Panc1 (cell line): ENCODE measurements at regions not wholly inside any gene's neighbourhood (a gene's known extent, or its start where the extent isn't known, plus 50 kb on each side); places are given as distances from the start of the nearest gene placed in this dataset.

Source experiments
- ATAC-seq: fragments of 200-7000 bp; cut with Tn5 transposase; 2 replicates; pipeline ENCODE4 v1.9.1; 2020; ENCODE audit warnings: mild to moderate bottlenecking, moderate library complexity
- BruUV-seq: library from RNA; stranded (reverse); fragments of 400-500 nt; replicated peaks from 2 replicates; lab custom pipeline; 2021; lab: Mats Ljungman, UMichigan
- CTCF ChIA-PET: fragments of 300-600 bp; sonication (Branson Sonifier 250); formaldehyde crosslinking; loops from one replicate; lab custom pipeline; 2022; ENCODE audit warnings: antibody characterized with exemption; lab: Charles Lee
- POLR2A ChIA-PET: fragments of 300-600 bp; sonication (Branson Sonifier 250); formaldehyde crosslinking; loops from one replicate; lab custom pipeline; 2022; ENCODE audit warnings: antibody characterized with exemption; lab: Charles Lee
- DNase-seq: peaks from one replicate; pipeline ENCODE4 v3.0.0-alpha.2; 2010; ENCODE audit warnings: low read depth, low spot score
- H3K27ac ChIP-seq: 2 replicates; pipeline ENCODE4 v1.5.1; 2011; ENCODE audit warnings: mild to moderate bottlenecking, low read length, inconsistent platforms
- H3K27me3 ChIP-seq: fragments of 200-500 bp; sonication (Bioruptor generic); 2 replicates; pipeline ENCODE4 v1.6.0; 2014; ENCODE audit warnings: low read length, inconsistent platforms; ENCODE audit not compliant: control insufficient read depth, insufficient read depth
- H3K36me3 ChIP-seq: fragments of 200-500 bp; sonication (Bioruptor generic); 2 replicates; pipeline ENCODE4 v1.5.1; 2014; ENCODE audit warnings: inconsistent platforms, mild to moderate bottlenecking, low read length, moderate library complexity; ENCODE audit not compliant: control insufficient read depth, insufficient read depth
- H3K4me1 ChIP-seq: 2 replicates; pipeline ENCODE4 v1.5.1; 2011; ENCODE audit warnings: inconsistent platforms, mild to moderate bottlenecking, low read length, moderate library complexity; ENCODE audit not compliant: control insufficient read depth, insufficient read depth
- H3K4me3 ChIP-seq, 2 experiments: 2 replicates each; pipeline ENCODE4 v1.5.1; 2011 to 2012; ENCODE audit warnings: low read depth in 2 of 2, low read length in 2 of 2, mild to moderate bottlenecking in 2 of 2, inconsistent platforms in 1 of 2, moderate library complexity in 1 of 2
- H3K9me3 ChIP-seq: fragments of 200-500 bp; sonication (Bioruptor generic); 2 replicates; pipeline ENCODE4 v1.5.1; 2014; ENCODE audit warnings: low read depth, mild to moderate bottlenecking, inconsistent platforms, low read length, moderate library complexity; ENCODE audit not compliant: control insufficient read depth, insufficient read depth
- CTCF ChIP-seq: fragments of 450-650 bp; IDR thresholded peaks from 2 replicates; pipeline ENCODE4 v1.5.1; 2017; ENCODE audit warnings: mild to moderate bottlenecking
- POLR2AphosphoS5 ChIP-seq: IDR thresholded peaks from 2 replicates; pipeline ENCODE4 v1.6.1; 2012; ENCODE audit warnings: mild to moderate bottlenecking, low read depth, low read length, moderate library complexity
- REST ChIP-seq, 2 experiments: IDR thresholded peaks; 2 replicates each; pipeline ENCODE4 v1.6.1; 2011 to 2012; ENCODE audit warnings: low read depth in 2 of 2, control low read depth in 1 of 2, low read length in 1 of 2, mild to moderate bottlenecking in 1 of 2, moderate library complexity in 1 of 2; ENCODE audit not compliant: insufficient read depth in 1 of 2
- SIN3A ChIP-seq: IDR thresholded peaks from 2 replicates; pipeline ENCODE4 v1.6.1; 2012; ENCODE audit warnings: low read depth, mild to moderate bottlenecking, low read length, moderate library complexity, borderline replicate concordance; ENCODE audit not compliant: insufficient read depth
- TCF7L2 ChIP-seq: IDR thresholded peaks from 2 replicates; pipeline ENCODE4 v1.6.1; 2011; ENCODE audit warnings: mild to moderate bottlenecking, low read depth, low read length, inconsistent platforms
- in situ Hi-C: cut with HindIII; loops from 2 replicates; pipeline ENCODE4 v1.10.0; 2016; ENCODE audit warnings: low sequenced_read_pairs, low pct_unique_long_range_greater_than_20kb
- intact Hi-C: fragments of 100-400 bp; cut with micrococcal nuclease; formaldehyde crosslinking; loops from one replicate; pipeline ENCODE4 v1.10.0; 2022; ENCODE audit not compliant: unreplicated experiment

- DNase-seq (no peak), ATAC-seq (no peak)
- Histone ChIP-seq H3K27me3 (no peaks in the 10 kb centered on the region), H3K36me3 (no peaks in the 10 kb centered on the region), H3K9me3 (no peaks in the 10 kb centered on the region), H3K27ac (no peak overlapping the region), H3K4me1 (no peaks in the 10 kb centered on the region), H3K4me3 (no peak overlapping the region)
- POLR2A ChIA-PET, result no interaction called here
- in situ Hi-C loops, result no loop called here
- CTCF ChIA-PET, result no interaction called here
- TF ChIP-seq CTCF, result no peak
- no peak for TF ChIP-seq POLR2AphosphoS5
- no peak for TF ChIP-seq TCF7L2
- TF ChIP-seq REST (IDR thresholded peaks at IDR 0.05; ENCODE audit: insufficient read depth in 1 of 2, low read depth in 2 of 2, low read length in 1 of 2), result no peak
- TF ChIP-seq SIN3A, result no peak
- intact Hi-C loops, result no loop called here
- no TSS peak for BruUV-seq
Observed at GRCh38 chr1:221488550-221488949, 253.3 kb downstream of the DUSP10 start.

- POLR2A ChIA-PET, result no interaction called here
- in situ Hi-C loops (no loop called here), intact Hi-C loops (no loop called here)
- Histone ChIP-seq H3K4me1 (no peaks in the 10 kb centered on the region), H3K27me3 (no peaks in the 10 kb centered on the region), H3K9me3 (no peaks in the 10 kb centered on the region), H3K4me3 (no peak overlapping the region), H3K36me3 (no peaks in the 10 kb centered on the region), H3K27ac (no peak overlapping the region)
- CTCF ChIA-PET, result no interaction called here
- ATAC-seq, result no peak
- no peak for DNase-seq
- TF ChIP-seq REST (IDR thresholded peaks at IDR 0.05; ENCODE audit: insufficient read depth in 1 of 2, low read depth in 2 of 2, low read length in 1 of 2) (no peak), TCF7L2 (no peak), CTCF (no peak), POLR2AphosphoS5 (no peak), SIN3A (no peak)
- no TSS peak for BruUV-seq
Observed at GRCh38 chr1:221494670-221495069, 247.2 kb downstream of the DUSP10 start.
